ENCODE measurements at regions not wholly inside any gene's neighbourhood (a gene's known extent, or its start where the extent isn't known, plus 50 kb on each side); places are given as distances from the start of the nearest gene placed in this dataset.

DNA sequence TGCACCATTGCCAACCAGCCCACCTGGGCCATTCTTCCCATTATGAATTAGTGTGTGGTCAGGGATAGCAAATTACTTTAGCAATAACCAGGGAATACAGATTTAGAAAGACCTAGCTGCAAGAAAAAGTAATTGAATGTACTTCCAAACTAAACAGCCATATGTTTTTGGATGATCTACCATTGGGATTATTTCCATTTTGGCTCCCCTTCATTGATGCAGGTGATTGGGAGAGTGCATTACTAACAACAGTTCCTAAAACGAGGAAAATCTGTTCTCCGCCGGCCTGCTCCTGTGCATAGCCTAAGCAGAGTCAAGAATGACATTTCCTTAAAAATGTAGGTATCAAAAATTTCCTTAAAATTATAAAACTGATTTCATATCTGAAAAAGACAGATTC lies 58.5 kb downstream of the MAIP1 start:
- DNase-seq: no peak

DNA sequence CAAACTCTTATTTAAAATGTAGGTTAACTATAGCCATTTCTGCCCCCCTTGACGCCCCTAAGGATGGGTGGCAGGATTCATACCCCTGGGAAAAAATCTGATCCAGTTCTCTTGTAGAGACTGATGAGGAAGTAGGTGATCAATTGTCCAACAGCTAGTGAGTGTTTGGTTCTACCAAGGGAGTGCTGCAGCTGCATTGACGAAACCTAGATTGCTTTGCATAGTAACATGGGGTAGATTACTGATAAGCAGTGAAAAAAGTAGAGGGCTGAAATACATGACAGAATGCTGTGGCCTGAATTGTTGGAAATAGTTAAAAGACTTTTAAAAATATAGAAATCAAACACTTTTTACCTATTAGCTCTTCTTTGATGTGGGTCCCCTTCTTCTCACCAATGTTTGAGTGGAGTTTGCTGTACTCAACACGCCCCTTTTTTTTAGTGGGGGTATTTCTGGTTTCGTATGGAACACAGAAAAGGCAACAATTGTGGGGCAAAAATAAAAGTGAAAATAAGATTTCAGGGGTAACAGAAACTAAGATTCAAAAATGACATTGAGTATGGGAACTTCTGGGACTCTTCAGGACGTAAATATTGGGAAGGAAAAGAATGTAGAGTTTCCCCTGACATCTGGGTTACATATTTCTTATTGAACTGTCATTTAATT lies 66.2 kb downstream of the MAIP1 start:
- no peak for DNase-seq

DNA sequence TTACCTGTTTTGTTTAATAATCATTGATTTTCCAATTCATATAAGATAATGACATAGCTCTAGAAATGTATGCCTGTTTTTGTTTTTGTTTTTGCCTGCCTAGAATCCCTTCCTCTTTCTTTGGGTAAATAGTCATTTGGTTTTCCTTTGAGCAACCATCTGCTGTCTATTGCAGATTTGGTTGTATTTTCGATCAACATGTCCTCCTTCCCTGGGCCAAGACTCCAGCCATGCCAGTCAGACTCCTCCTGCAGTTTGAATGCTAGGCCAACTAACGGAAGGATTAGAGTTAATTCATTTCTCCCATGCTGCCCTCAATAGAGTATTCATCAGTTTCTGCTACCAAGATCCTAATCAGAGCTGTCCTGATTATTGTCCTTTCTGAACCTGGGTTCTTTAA lies 67.1 kb downstream of the MAIP1 start:
- DNase-seq: no peak

DNA sequence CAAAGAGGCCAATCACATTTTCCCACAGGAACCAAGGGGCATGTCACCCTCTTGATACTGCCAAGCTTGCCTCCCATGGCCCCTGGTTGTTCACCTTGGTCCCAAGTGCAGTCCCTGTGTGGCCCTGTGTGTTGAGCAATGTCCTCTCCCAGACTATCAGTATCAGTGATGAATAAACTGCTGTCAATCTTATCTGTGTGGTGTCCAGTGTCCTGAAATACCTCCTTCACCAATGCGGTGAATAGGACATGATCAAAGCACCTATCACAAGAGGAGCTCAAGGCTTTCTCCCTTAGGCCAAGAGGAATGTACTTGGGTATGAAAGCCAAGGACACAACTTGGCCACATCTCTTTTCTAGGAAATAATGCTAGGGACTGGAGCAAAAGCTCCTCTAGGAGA lies 68.2 kb downstream of the MAIP1 start:
- DNase-seq: no peak

DNA sequence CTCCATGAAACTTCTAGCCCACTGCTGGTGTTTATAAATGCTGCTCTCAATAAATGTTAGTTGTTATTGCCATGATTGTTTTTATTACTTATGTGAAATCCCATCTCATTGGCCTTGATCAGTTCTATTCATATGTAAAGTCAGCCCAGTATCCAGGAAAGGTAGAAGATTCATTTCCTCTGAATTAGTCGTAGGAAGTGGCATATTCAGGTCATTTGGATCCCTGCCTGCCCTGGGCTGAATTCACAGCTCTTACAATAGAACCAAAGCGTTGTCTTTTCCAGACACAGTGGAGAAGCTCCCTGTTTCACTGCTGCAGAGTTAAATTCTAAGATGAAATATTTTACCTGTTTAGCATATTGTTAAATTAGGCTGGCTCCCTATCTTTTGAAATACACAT lies 70.3 kb downstream of the MAIP1 start:
- DNase-seq: no peak

DNA sequence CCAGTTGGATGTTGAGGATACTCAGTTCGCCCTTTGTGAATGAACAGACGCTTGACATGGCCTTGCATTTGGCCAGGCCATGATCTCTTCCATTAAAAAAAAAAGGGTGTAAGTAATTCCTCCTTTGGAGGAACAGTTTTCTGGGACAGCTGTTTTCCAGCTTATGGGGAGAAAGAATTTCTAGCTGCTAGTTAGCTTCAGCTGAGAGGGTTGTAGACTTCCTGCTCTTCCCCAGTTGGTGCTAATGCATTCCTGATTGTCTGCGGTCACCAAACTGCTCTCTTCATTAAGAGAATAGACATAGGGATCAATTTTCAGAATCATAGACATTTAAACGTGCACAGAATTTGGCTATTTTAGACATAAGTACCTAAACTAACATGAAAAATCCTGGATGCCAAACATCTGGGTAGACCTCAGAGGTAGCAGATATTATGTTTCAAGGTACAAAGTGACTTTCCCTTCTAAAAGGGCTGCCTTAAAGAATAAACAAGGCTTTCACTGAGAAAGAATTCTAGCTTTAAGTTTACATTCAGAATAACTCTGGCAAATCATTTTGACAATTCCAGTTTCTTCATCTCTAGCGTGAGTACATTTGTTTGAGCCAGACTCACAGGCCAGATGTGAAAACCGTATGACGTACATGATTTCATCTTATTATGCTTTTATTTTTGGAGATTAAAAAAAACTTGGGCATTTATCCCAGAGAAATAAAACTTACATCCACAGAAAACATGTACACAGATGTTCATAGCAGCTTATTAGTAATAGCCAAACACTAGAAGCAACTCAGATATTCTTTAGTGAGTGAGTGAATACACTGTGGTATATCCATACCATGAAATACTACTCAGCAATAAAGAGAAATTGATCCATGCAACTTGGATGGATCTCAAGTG lies 71.2 kb downstream of the MAIP1 start:
- DNase-seq: no peak

DNA sequence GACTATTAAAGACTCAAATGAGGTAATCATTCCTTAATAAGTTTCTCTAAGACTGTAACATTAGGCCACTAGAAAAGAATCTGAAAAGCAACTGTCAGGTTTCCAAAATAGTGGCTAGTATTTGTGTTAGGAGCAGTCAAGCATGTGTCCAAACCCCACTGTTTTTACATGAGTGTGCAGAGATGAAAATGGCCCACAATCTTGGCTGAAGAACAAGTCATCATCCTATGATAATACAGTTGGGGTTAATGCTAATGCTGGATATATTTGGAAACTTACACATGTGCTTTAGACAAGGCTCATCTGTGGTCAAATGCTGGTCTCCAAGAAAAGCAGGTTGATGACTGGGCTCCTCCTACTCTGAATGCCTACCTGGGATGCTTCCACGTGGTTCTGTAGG lies 73.6 kb downstream of the MAIP1 start:
- no peak for DNase-seq

DNA sequence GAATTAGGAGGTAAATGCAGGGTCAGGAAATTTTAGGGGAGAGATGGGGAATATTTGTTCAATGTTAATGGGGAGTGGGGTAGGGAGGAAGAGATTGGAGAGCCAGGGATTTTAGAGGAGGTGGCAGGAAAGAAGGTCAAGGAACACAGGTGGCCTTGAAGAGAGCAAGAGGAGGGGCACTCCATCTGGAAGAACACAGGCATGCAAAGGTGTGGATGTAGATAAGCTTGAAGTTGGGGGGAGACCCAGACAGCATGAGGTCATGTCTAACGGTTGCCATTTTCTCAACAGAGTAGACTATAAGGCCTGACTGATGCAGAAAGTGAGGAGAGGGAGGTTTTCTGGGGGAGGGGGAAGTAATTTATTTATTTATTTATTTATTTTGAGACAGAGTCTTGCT lies 77.5 kb downstream of the MAIP1 start:
- DNase-seq: no peak

DNA sequence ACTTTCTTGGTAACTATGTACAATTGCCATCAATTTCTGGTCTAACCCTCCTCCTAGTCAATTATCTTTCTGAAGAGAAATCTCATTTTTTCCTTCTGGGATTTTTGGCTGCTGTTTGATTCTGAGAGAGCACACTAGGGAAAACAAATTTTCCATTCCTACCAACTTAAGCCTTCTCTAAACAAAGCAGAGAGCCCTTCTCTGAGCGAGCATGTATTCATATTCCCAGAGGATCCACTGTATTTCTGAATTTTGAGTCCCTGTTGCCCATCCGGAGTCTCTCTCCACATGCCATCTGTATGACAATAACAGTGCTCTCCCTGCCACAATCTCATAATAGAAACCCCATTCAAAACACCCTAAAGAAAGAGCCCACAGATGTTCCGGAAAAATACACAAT lies 78.5 kb downstream of the MAIP1 start:
- no peak for DNase-seq

DNA sequence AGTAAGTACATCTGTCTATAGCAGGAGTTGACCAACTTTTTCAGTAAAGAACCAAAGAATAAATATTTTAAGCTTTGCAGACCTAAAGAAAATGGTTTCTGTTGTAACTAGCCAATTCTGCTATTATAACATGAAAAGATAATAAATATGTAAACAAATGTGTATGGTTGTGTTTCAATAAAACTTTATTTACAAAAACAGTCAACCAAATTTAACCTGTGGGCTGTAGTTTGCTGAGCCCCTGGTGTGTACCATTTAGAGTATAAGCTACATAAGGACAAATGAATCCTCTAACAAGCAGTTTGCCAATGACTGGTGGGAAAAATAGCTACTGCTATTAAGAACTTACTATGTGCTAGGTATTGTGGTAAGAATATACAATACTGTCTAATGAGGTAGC lies 79.4 kb downstream of the MAIP1 start:
- no peak for DNase-seq

DNA sequence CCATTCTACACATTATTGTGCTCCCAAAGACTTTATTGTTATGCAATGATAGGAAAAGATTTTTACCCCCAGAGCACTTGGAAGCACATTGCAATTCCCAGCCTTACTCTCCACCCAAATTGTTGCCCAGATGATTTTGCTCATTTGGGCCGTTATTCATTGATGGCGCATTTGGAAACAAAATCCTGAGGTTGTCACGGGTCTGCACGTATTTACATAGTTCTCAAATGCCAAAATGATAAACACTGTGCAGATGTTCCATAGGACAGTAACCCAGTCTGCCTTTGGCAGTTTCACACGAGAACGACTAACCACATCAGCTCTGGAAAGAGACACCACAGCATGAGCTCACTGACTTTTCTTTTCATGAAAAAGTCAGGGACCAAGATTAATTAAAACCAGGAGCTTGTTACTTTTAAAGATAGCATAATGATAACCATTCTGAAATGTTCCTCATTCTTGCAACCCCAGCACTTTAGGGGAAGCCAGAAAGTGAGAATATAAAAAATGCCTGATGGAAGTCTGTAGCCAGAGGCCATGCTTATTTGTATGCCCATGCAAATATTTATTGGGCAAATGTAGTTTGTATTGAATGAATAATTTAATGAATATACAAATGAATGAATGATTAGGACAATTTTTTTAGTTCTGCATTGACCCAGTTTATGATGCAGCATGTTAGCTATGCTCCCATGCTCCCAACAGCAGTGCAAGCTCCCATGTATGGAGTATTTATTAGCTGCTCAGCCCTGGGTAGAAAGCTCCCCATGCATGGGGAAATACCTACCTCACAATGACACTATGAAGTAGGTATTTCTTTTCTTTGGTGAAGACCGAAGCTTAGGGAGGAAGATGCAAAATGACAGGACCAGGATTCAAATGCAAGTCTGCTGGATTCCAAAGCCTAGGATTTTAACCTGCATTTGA lies 84.6 kb downstream of the MAIP1 start:
- peak; percentile 12 to 14 for DNase-seq

DNA sequence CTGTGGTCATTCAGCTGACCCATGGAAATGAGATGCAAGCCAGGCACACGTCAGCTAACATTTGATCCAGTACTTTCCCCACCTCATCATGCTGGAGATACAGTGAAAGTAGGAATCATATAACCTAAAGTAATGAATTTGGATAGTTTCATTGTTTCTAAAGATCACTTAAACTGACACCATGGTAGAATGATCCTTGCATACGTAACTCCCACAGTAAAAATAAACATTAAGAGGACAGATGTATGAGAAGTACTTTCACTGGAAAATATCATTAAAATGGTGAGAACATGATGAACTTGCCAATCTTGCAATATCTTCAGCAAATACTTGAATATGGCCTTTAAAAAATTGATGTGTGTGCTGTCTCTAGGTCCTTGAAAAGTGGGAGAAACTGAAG lies 85.4 kb downstream of the MAIP1 start:
- no peak for DNase-seq

DNA sequence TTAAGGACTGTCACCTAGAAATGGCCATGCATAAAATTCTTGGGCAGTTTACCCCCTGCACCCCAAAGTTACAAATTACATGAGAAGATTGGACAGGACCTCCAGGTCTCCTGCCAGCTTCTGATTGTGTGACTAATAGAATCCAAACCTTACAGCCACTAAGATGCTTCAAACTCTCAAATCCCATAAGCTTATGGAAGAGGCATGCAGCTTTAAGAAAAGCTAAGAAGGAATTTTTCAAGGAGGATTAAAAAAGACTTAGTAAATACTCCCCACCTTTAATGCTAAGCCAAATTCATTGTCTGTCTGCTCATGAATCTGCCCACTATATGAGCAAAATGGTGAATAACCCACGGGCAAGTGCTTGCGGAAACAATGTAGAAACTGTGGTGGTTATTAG lies 86.3 kb downstream of the MAIP1 start:
- DNase-seq: no peak

DNA sequence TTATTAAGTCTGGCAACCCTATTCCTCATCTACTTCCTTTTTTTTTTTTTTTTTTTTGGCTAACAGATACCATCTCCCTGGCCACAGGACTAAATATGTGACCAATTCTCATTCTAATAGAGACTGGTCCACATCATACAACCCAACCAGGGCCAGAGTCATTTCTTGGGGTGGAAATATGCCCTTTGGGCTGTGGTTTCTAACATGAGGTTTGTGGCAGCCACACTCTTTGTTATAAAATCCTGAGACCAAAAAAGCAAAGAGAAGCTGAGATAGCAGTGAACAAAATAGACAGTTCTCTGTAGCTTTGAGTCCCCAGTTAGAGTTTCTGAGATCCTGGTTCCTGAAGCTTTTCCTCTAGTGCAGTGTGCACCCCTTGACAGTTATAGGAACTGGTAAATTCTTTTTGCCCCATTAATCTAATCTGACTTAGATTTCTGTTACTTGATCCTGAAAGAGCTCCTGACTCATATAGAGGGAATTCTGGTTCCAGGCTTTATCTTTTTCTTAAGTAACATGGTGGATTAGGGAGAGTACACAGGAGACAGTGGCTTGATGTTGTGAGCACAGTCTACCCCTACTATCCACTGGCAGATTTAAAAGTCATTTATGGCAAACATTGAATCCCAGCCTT lies 86.8 kb downstream of the MAIP1 start:
- no peak for DNase-seq

DNA sequence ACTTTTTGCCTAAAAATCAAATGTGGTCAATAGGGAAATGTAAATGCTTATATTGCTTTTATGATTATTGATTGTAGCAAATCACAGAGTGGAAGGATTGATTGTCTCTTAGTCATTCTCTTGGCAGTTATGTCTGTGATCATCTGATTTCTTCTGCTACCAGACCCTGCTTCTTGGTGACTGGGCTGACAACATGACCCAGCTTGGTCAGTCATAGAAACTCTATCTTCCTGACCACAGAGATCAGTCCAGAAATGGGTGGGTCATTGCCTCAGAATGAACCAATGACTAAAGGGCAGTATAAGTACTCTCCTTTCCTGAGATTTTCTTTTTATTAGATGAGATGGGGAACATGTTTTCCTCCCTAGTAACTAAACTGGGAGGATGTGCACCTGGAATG lies 87.6 kb downstream of the MAIP1 start:
- no peak for DNase-seq

DNA sequence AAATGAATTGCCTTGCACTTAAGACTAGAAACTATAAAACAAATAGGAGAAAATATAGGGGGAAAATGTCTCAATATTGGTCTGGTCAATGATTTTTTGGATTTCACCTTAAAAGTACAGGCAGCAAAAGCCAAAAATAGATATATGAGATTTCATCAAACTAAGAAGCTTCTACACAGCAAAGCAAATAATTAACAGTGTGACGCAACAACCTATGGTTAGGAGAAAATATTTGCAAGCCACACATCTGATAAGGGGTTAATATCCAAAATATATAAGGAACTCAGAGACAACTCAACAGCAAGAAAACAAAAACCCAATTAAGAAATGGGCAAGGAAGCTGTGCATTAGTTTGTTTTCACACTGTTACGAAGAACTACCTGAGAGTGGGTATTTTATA lies 89.1 kb downstream of the MAIP1 start:
- no peak for DNase-seq

DNA sequence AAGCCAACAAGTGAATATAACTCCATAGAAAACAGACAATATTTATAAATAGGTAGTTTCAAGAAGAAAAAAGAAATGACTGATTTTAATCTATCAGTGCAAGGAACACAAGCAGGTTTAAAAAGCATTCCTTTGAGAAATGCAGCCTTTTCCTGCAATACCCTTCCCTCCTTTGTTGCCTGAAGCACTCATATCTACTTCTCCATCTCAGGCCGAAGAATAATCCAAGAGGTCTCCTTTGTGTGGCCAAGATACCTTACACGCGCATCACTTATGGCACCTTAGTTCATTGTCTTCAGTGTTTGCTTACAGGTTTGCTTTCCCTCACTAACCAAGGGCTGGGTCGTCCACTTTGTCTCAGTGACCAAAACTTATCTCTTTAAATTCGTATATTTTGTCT lies 93.0 kb downstream of the MAIP1 start:
- DNase-seq: no peak

DNA sequence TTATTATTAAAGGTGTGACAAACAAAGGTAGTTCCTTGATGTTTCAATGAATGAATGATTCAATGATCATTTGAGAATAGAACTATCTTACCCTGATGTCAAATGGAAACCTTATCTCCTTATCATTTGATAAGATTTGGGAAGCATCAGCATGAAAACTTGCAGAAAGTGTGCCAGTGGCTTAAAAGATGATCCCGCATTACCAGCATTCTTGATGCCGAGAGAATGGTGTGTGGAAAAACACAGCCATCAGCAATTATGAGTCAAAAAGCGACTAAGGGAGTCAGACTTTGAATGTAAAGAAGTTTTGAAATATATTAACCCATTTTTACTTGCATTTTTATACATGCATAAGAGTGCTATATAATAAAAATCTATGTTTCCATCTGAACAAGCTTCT lies 93.7 kb downstream of the MAIP1 start:
- DNase-seq: no peak

DNA sequence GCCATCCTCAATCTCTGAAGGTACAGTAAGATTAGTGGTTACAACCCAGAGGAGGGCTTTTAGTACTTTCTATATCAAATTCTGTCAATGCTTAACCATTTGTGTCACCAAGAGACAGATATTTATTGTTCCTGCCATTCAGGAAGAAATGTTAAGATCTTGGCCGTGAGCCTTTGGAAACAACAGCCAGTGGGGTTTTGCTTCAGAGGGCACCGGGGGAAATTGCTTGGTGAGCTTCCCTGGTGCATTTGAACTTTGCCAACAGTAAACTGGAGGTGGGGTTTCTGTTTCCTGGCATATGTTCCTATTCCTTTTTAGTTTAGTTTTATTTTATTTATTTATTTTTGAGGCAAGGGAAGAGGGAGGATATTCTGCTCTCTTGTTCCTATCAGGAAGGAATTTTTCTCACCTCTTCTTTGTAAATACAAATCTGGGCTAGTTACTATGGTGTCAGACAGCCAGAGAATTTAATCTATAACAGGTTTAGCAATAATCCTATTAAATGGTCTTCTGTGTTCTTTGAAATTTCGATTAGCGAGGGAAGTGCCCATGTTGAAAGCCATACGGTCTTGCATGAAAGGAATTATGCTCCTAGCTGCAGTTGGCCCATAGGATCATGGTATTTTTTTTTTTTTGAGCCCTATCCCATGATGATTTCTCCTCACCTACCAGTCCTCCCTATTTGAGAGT lies 95.7 kb downstream of the MAIP1 start:
- no peak for DNase-seq

DNA sequence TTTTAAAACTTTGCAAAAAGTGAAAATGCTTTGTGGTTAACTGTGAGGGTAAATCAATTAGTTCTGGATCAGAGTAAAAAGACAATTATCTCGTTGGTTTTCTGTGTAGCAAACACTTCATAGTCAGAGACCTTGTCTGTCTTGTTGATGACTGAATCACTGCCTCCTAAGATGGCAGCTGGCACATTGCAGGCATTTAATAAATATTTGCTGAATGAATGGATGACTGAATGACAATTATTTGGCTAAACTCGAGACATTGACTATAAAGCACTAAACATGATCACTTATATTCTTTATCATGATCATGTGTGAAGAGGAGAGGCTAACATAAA lies 96.2 kb downstream of the MAIP1 start:
- no peak for DNase-seq

DNA sequence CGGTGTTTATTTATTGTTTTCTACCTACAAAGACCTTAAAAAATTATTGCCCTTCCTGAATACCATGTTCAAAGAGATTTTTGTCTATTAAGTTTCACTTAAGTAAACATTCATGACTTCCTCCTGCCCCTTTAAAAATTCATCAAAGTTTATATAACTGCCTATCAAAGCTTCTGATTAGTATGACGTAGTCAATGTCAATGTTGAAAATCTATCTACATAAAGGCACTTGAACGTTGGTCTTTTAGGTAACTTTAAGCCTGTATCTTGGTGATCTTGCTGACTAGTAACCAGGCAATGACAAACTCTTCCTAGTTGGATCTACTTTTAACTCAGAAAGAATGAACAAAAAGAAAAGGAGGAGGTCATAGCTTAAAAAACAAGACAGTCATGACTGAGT lies 97.2 kb downstream of the MAIP1 start:
- DNase-seq: no peak
